RWPE1 (cell line): ENCODE measurements at regions not wholly inside any gene's neighbourhood (a gene's known extent, or its start where the extent isn't known, plus 50 kb on each side); places are given as distances from the start of the nearest gene placed in this dataset.

Source experiments
- CTCF ChIA-PET: fragments of 350-600 bp; sonication (Branson Sonifier 250); formaldehyde crosslinking; extraction: SDS; loops from one replicate; lab custom pipeline; 2021; lab: Yijun Ruan, JAX
- POLR2A ChIA-PET: fragments of 400-600 bp; formaldehyde crosslinking; extraction: SDS; loops from one replicate; lab custom pipeline; 2020; ENCODE audit warnings: antibody characterized with exemption; ENCODE audit not compliant: low non-redundant PET; lab: Yijun Ruan, JAX
- DNase-seq: peaks from one replicate; pipeline ENCODE4 v3.0.0; 2012; ENCODE audit warnings: low spot score
- H3K27ac ChIP-seq: fragments of 450-650 bp; 2 replicates; pipeline ENCODE4 v1.5.1; 2017
- CTCF ChIP-seq: fragments of 450-650 bp; conservative IDR thresholded peaks from 2 replicates; pipeline ENCODE4 v1.5.1; 2017; ENCODE audit warnings: low read depth, mild to moderate bottlenecking

DNA sequence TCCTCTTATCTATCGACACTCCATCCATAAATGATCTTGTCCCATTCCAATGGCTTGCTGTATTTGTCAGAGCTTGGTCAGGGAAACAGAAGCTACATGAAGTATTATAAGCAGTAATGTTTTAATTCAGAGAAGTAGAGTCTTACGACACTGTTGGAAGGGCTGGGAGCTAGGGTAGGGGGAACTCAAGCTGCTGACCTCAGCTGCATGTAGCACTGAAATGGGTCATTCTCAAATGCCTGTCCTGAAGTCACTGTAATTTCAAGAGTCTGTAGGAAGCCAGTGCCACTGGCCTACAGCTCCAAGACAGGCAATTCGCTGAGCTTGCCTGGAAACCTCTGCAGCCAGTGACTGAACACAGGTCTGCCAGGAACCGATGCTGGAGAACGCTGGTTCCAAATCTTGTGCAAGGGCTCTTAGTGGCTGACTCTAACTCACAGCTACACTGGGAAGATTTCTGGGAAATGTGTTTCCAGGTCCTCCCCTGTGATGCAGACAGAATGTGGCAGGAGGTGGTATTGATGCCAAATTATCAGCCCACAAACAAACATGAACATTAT is 532.4 kb downstream of the CCDC171 start:
- no peak for DNase-seq
- no peak overlapping the region for H3K27ac ChIP-seq
- ChIA-PET POLR2A (no interaction called here), CTCF (no interaction called here)
- no peak for TF ChIP-seq CTCF

- CTCF ChIA-PET, result interaction anchor here (1.1 kb wide), 1 partner anchor 9 kb away, joined by 3 read pairs; no protein-coding TSS in a partner anchor
Measured at GRCh38 chr9:16090907-16091629, 538.2 kb downstream of the CCDC171 start.

GRCh38 chr9:16092142-16093091 is 539.6 kb downstream of the CCDC171 start:
- POLR2A ChIA-PET, result no interaction called here
- no peak overlapping the region for H3K27ac ChIP-seq
- CTCF ChIA-PET, result no interaction called here
- no peak for DNase-seq
- TF ChIP-seq CTCF, result no peak

More at GRCh38 chr9:16090907-16091629, 538.2 kb downstream of the CCDC171 start:
- DNase-seq, result no peak
- no peak overlapping the region for H3K27ac ChIP-seq
- POLR2A ChIA-PET, result no interaction called here
- TF ChIP-seq CTCF, result no peak

DNA sequence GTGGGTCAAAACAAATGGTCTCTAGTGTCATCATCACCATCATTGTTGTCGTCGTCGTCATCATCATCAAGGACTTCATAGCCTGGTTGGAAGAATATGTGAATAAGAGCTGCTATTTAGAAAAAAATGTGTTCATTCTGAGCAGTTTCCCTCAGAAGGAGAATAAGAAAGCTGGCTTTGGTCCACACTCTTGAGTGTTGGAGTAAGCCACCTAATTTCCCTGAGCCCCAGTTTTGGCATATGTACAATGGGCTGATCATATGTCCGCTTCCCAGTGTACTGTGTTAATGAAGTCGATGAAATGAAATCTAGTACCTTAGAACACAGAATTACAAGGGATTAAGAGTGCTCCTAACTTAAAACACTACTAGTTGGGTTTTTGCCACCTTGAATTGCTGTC is 545.5 kb downstream of the CCDC171 start:
- ChIA-PET CTCF (no interaction called here), POLR2A (no interaction called here)
- no peak for DNase-seq
- no peak for TF ChIP-seq CTCF
- H3K27ac ChIP-seq, result no peak overlapping the region

DNA sequence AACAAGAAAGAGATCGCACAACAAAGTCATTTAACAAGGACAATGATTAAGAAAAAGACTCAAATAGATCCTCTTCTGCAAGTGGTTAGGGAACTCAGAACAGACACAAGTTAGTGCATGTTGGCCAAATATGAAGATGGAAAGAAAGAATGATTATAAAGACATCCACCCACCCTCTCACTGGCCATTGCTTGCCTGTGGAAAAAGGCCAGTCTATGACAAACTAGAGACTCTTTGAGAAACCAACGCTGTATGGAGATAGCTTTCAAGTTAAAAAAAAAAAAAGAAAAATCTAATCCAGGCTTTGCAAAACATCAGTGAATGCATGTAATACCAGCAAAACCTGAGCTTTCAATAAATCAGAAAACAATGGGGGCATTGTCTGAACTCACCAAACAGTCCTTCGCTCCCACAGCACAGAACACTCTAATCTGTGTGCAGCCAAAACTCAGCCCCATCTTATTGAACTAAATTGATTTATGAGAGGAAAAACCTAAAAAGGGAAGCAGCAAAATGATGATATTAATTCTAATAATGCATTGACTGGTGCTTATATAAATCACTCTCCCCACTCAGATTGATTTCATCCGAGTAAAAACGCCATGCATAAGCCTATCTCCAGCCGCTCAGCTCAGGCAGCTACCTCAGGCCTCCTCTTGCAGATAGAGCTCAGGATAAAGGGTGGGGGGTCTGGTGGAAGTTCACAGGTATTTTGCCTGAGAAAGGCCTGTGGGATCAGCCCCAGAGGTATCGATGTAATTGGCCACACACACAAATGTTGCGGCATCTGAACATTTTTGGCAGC is 547.1 kb downstream of the CCDC171 start:
- no peak overlapping the region for H3K27ac ChIP-seq
- POLR2A ChIA-PET, result no interaction called here
- no peak for DNase-seq
- no peak for TF ChIP-seq CTCF
- CTCF ChIA-PET, result interaction anchor here (0.7 to 1.3 kb wide), 2 partner anchors 9 to 73 kb away, joined by 3 read pairs; no protein-coding TSS in a partner anchor
